K562 (cell line): ENCODE measurements at regions not wholly inside any gene's neighbourhood (a gene's known extent, or its start where the extent isn't known, plus 50 kb on each side); places are given as distances from the start of the nearest gene placed in this dataset.
A peak's percentile ranks its signal among the peaks of the same experiment; 100 is the strongest.

Source experiments
- EGR1 ChIP-seq: fragments of 450-650 bp; conservative IDR thresholded peaks from 2 replicates; pipeline ENCODE4 v1.6.1; 2017; ENCODE audit warnings: mild to moderate bottlenecking
- MAFG ChIP-seq: fragments of 450-650 bp; conservative IDR thresholded peaks from 2 replicates; pipeline ENCODE4 v1.6.1; 2016; ENCODE audit warnings: missing genetic modification characterization, missing compliant biosample characterization
- RFX7 ChIP-seq: fragments of 250-450 bp; sonication (Bioruptor Pico); IDR thresholded peaks from 2 replicates; pipeline ENCODE4 v1.5.1; 2021; ENCODE audit warnings: mild to moderate bottlenecking
- TSHZ1 ChIP-seq: fragments of 250-450 bp; sonication (Bioruptor Pico); IDR thresholded peaks from 2 replicates; pipeline ENCODE4 v1.4.0; 2020; ENCODE audit warnings: mild to moderate bottlenecking, moderate library complexity
- ZNF232 ChIP-seq: sonication (generic); formaldehyde crosslinking; IDR thresholded peaks from 2 replicates; pipeline ENCODE4 v1.8.0; 2022; ENCODE audit warnings: mild to moderate bottlenecking, missing genetic modification reagents
- ZNF695 ChIP-seq: fragments of 450-650 bp; formaldehyde crosslinking; IDR thresholded peaks from 2 replicates; pipeline ENCODE4 v1.4.0; 2020; ENCODE audit warnings: mild to moderate bottlenecking, moderate library complexity
- ZNF79 ChIP-seq: fragments of 250-450 bp; sonication (Bioruptor Pico); IDR thresholded peaks from 2 replicates; pipeline ENCODE4 v1.4.0; 2020; ENCODE audit warnings: low read depth, mild to moderate bottlenecking, moderate library complexity
- TF ChIP-seq, protein P1 (sequence below): fragments of 450-650 bp; IDR thresholded peaks from 2 replicates; pipeline ENCODE4 v1.6.1; 2016; ENCODE audit warnings: low read depth
- TF ChIP-seq, protein P2 (sequence below): fragments of 250-450 bp; sonication (Bioruptor Pico); IDR thresholded peaks from 2 replicates; pipeline ENCODE4 v1.5.1; 2021; ENCODE audit warnings: mild to moderate bottlenecking
- TF ChIP-seq, protein P3 (sequence below): fragments of 250-450 bp; sonication (Bioruptor Pico); IDR thresholded peaks from 2 replicates; pipeline ENCODE4 v1.5.0; 2021; ENCODE audit warnings: mild to moderate bottlenecking, borderline replicate concordance

DNA sequence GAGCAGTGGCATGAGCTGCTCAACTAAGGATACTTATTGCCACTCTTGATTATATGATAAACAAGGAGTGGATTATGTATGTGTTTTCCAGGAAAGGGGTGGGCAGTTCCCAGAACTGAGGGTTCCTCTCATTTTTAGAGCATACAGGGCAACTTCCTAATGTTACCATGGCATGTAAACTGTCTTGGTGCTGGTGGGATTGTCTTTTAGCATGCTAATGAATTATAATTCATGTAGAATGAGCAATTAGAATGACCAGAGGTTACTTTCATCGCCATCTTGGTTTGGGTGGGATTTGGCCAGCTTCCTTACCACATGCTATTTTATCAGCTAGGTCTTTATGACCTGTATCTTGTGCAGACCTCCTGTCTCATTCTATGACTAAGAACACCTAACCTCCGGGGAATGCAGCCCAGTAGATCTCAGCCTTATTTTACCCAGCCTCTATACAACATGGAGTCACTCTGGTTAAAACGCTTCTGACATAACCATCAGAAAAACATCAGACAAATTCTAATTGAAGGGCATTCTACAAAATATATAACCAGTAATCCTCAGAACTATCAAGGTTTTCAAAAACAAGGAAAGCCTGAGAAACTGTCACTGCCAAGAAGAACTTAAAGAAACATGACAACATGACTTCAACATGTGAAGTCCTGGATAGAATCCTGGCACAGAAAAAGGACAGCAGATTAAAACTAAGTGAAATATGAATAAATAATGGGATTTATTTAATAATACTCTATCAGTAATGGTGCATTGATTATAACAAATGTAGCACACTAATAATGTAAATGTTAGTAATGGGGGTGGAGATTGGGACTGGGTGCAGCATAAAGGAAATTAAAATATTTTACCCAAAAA, 365.0 kb downstream of the SEMA3D start (continued):
- TF ChIP-seq, protein P1, sequence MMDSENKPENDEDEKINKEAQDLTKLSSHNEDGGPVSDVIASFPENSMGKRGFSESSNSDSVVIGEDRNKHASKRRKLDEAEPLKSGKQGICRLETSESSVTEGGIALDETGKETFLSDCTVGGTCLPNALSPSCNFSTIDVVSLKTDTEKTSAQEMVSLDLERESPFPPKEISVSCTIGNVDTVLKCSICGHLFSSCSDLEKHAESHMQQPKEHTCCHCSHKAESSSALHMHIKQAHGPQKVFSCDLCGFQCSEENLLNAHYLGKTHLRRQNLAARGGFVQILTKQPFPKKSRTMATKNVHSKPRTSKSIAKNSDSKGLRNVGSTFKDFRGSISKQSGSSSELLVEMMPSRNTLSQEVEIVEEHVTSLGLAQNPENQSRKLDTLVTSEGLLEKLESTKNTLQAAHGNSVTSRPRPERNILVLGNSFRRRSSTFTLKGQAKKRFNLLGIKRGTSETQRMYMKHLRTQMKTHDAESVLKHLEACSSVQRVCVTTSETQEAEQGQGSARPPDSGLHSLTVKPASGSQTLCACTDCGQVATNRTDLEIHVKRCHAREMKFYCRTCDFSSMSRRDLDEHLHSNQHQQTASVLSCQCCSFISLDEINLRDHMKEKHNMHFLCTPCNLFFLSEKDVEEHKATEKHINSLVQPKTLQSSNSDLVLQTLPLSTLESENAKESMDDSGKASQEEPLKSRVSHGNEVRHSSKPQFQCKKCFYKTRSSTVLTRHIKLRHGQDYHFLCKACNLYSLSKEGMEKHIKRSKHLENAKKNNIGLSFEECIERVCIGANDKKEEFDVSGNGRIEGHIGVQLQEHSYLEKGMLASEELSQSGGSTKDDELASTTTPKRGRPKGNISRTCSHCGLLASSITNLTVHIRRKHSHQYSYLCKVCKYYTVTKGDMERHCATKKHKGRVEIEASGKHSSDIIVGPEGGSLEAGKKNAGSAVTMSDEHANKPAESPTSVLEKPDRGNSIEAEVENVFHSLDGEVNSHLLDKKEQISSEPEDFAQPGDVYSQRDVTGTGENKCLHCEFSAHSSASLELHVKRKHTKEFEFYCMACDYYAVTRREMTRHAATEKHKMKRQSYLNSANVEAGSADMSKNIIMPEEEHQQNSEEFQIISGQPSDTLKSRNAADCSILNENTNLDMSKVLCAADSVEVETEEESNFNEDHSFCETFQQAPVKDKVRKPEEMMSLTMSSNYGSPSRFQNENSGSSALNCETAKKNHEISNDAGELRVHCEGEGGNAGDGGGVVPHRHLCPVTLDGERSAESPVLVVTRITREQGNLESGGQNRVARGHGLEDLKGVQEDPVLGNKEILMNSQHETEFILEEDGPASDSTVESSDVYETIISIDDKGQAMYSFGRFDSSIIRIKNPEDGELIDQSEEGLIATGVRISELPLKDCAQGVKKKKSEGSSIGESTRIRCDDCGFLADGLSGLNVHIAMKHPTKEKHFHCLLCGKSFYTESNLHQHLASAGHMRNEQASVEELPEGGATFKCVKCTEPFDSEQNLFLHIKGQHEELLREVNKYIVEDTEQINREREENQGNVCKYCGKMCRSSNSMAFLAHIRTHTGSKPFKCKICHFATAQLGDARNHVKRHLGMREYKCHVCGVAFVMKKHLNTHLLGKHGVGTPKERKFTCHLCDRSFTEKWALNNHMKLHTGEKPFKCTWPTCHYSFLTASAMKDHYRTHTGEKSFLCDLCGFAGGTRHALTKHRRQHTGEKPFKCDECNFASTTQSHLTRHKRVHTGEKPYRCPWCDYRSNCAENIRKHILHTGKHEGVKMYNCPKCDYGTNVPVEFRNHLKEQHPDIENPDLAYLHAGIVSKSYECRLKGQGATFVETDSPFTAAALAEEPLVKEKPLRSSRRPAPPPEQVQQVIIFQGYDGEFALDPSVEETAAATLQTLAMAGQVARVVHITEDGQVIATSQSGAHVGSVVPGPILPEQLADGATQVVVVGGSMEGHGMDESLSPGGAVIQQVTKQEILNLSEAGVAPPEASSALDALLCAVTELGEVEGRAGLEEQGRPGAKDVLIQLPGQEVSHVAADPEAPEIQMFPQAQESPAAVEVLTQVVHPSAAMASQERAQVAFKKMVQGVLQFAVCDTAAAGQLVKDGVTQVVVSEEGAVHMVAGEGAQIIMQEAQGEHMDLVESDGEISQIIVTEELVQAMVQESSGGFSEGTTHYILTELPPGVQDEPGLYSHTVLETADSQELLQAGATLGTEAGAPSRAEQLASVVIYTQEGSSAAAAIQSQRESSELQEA, result no peak
- TF ChIP-seq RFX7 (CRISPR knock-in tag), result peak; percentile 91
- peak; percentile 90 for TF ChIP-seq TSHZ1 (CRISPR knock-in tag)
- peak; percentile 59; the same call in 1 of the 2 replicates for TF ChIP-seq EGR1
- no peak for TF ChIP-seq ZNF232 (CRISPR knock-in tag)
- peak; percentile 75 for TF ChIP-seq ZNF79 (CRISPR knock-in tag)
- TF ChIP-seq, protein P2, sequence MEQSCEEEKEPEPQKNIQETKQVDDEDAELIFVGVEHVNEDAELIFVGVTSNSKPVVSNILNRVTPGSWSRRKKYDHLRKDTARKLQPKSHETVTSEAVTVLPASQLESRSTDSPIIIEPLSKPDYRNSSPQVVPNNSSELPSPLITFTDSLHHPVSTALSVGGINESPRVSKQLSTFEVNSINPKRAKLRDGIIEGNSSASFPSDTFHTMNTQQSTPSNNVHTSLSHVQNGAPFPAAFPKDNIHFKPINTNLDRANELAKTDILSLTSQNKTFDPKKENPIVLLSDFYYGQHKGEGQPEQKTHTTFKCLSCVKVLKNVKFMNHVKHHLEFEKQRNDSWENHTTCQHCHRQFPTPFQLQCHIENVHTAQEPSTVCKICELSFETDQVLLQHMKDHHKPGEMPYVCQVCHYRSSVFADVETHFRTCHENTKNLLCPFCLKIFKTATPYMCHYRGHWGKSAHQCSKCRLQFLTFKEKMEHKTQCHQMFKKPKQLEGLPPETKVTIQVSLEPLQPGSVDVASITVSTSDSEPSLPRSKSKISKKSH, result peak; percentile 83; the same call in 1 of the 2 replicates
- 0 out of 2 replicates have a peak, but pooled peaks have one; percentile 17 for TF ChIP-seq MAFG (tag)
- TF ChIP-seq, protein P3, sequence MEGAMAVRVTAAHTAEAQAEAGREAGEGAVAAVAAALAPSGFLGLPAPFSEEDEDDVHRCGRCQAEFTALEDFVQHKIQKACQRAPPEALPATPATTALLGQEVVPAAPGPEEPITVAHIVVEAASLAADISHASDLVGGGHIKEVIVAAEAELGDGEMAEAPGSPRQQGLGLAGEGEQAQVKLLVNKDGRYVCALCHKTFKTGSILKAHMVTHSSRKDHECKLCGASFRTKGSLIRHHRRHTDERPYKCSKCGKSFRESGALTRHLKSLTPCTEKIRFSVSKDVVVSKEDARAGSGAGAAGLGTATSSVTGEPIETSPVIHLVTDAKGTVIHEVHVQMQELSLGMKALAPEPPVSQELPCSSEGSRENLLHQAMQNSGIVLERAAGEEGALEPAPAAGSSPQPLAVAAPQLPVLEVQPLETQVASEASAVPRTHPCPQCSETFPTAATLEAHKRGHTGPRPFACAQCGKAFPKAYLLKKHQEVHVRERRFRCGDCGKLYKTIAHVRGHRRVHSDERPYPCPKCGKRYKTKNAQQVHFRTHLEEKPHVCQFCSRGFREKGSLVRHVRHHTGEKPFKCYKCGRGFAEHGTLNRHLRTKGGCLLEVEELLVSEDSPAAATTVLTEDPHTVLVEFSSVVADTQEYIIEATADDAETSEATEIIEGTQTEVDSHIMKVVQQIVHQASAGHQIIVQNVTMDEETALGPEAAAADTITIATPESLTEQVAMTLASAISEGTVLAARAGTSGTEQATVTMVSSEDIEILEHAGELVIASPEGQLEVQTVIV (CRISPR knock-in tag), result peak; percentile 75; the same call in 1 of the 2 replicates
- TF ChIP-seq ZNF695, result 0 out of 2 replicates have a peak, but pooled peaks have one; percentile 27
